Activated CD4-positive, alpha-beta T cell treated with anti-CD3 and anti-CD28 coated beads for 36 hours (primary cell): ENCODE measurements at regions not wholly inside any gene's neighbourhood (a gene's known extent, or its start where the extent isn't known, plus 50 kb on each side); places are given as distances from the start of the nearest gene placed in this dataset.
"Not testable (repeated sequence)": the region's sequence is repeated elsewhere in the genome, so short reads cannot be mapped to it uniquely, and the experiment has no call there.

Experiments used
- ATAC-seq: fragments of 200-7000 bp; cut with Tn5 transposase; one replicate; pipeline ENCODE4 v1.10.0; 2021; ENCODE audit warnings: mild to moderate bottlenecking, moderate library complexity
- CTCF ChIA-PET: fragments of 350-600 bp; sonication (Branson Sonifier 250); formaldehyde crosslinking; loops from one replicate; lab custom pipeline; 2021; ENCODE audit warnings: antibody characterized with exemption; lab: Charles Lee
- POLR2A ChIA-PET: fragments of 350-600 bp; sonication (Branson Sonifier 250); formaldehyde crosslinking; loops from one replicate; lab custom pipeline; 2021; ENCODE audit warnings: antibody characterized with exemption, inconsistent platforms; lab: Charles Lee
- DNase-seq: peaks from one replicate; pipeline ENCODE4 v3.0.0-alpha.2; 2020
- H3K27ac Mint-ChIP-seq: one replicate; pipeline ENCODE4 v1.8.0; 2021; ENCODE audit warnings: mixed read lengths
- H3K27me3 Mint-ChIP-seq: one replicate; pipeline ENCODE4 v1.8.0; 2021; ENCODE audit warnings: mixed read lengths
- H3K36me3 Mint-ChIP-seq: one replicate; pipeline ENCODE4 v1.8.0; 2021; ENCODE audit warnings: low read depth, mixed read lengths
- H3K4me1 Mint-ChIP-seq: one replicate; pipeline ENCODE4 v1.8.0; 2021; ENCODE audit warnings: mixed read lengths
- H3K4me3 Mint-ChIP-seq: one replicate; pipeline ENCODE4 v1.8.0; 2021; ENCODE audit warnings: mild to moderate bottlenecking, moderate library complexity, mixed read lengths
- H3K9me3 Mint-ChIP-seq: one replicate; pipeline ENCODE4 v1.8.0; 2021; ENCODE audit warnings: low read depth, mixed read lengths
- intact Hi-C, 2 experiments: fragments of 100-400 bp; cut with DNase I in 1 of 2; cut with micrococcal nuclease in 1 of 2; formaldehyde crosslinking; loops; one replicate each; pipeline versions ENCODE4 v1.14.2 to v1.15.1; 2022 to 2024; cut with DNase I, micrococcal nuclease

- DNase-seq: no peak
- ChIA-PET CTCF (interaction anchor here (0.6 kb wide), 1 partner anchor 19 kb away, joined by 3 read pairs; no protein-coding TSS in a partner anchor), POLR2A (no interaction called here)
- no peaks in the 10 kb centered on the region for H3K4me1 Mint-ChIP-seq
- H3K36me3 Mint-ChIP-seq: no peaks in the 10 kb centered on the region
- intact Hi-C loops: no loop called here
- peaks cover 2% of the 10 kb centered on the region for H3K27me3 Mint-ChIP-seq
- H3K27ac Mint-ChIP-seq: no peak overlapping the region
- ATAC-seq: no peak
- no peak overlapping the region for H3K4me3 Mint-ChIP-seq
- H3K9me3 Mint-ChIP-seq: no peaks in the 10 kb centered on the region
These were observed 246.3 kb downstream of the NUAK1 start for GRCh38 chr12:105892362-105892910.

DNA sequence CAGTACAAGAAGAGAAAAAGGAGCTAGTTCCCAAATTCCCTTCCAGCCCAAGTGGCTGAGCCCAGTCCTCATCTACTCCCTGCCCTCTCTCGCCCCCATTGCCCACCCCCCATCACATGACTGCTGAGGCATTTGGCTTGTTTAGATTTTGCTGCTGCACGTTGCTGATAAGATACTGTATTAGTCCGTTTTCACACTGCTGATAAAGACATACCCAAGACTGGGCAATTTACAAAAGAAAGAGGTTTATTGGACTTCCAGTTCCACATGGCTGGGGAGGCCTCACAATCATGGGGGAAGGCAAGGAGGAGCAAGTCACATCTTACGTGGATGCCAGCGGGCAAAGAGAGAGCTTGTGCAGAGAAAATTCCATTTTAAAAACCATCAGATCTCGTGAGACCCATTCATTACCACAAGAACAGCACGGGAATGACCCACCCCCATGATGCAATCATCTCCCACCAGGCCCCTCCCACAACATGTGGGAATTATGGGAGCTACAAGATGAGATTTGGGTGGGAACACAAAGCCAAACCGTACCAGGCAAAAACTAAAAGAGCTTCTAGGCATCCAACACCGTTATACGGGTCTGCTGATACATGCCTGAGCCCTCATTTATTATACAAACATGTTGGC lies 243.4 kb downstream of the NUAK1 start:
- H3K27ac Mint-ChIP-seq, CTCF ChIA-PET, H3K36me3 Mint-ChIP-seq, H3K4me3 Mint-ChIP-seq, H3K27me3 Mint-ChIP-seq, intact Hi-C loops, POLR2A ChIA-PET, DNase-seq, ATAC-seq, H3K9me3 Mint-ChIP-seq, H3K4me1 Mint-ChIP-seq: not testable (repeated sequence)

- ATAC-seq: no peak
- Mint-ChIP-seq H3K4me1 (no peaks in the 10 kb centered on the region), H3K27ac (no peak overlapping the region), H3K4me3 (no peak overlapping the region), H3K27me3 (peaks cover 2% of the 10 kb centered on the region), H3K9me3 (no peaks in the 10 kb centered on the region), H3K36me3 (no peaks in the 10 kb centered on the region)
- POLR2A ChIA-PET: no interaction called here
- CTCF ChIA-PET: no interaction called here
- intact Hi-C loops: no loop called here
- no peak for DNase-seq
These were observed 241.4 kb downstream of the NUAK1 start for GRCh38 chr12:105897311-105897725.

DNA sequence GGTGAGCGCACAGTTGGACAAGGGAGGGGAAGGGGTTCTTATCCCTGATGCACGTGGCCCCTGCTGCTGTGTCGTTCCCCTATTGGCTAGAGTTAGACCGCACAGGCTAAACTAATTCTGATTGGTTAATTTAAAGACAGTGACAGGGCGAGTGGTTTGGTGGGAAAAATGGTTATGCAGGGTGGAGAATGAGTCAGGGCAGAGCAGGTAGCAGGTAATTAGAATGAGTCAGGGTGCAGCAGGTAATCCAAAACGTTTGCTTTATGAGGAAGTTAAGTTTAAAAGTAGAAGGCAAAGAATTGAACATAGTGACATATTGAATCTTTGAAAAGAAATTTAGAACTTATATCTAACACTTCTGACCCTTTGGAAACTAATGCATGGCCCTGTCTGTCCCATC lies 240.5 kb downstream of the NUAK1 start:
- H3K36me3 Mint-ChIP-seq, H3K4me1 Mint-ChIP-seq, H3K4me3 Mint-ChIP-seq, DNase-seq, CTCF ChIA-PET, H3K9me3 Mint-ChIP-seq, H3K27ac Mint-ChIP-seq, POLR2A ChIA-PET, H3K27me3 Mint-ChIP-seq, intact Hi-C loops, ATAC-seq: not testable (repeated sequence)

DNA sequence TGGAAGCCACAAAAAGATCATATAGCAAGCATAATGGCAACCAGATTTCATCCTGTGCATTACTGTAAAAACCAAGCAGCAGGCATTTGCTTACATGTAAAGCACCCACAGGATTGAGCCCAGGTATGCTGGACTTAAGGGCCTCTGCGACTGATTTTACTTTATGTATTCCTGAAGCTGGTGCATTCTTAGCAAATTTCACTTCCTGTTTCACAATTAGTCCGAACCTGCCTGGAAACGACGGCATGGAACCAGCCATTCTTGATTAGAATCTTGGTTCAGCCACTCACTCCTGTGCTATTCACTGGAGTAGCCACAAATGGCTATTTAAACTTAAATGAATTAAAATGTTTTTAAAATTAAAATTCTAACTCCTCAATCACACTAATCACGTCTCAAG lies 239.2 kb downstream of the NUAK1 start:
- H3K4me3 Mint-ChIP-seq: no peak overlapping the region

GRCh38 chr12:105906561-105906960 lies 232.2 kb downstream of the NUAK1 start:
- DNase-seq: no peak
- Mint-ChIP-seq H3K4me3 (no peak overlapping the region), H3K27ac (no peak overlapping the region), H3K9me3 (peaks cover 2% of the 10 kb centered on the region), H3K27me3 (no peaks in the 10 kb centered on the region), H3K4me1 (no peaks in the 10 kb centered on the region), H3K36me3 (no peaks in the 10 kb centered on the region)
- ATAC-seq: no peak
- ChIA-PET POLR2A (no interaction called here), CTCF (no interaction called here)
- intact Hi-C loops: no loop called here

More for the DNA sequence above, 239.2 kb downstream of the NUAK1 start:
- intact Hi-C loops: no loop called here
- DNase-seq (no peak), ATAC-seq (no peak)
- ChIA-PET CTCF (no interaction called here), POLR2A (no interaction called here)
- Mint-ChIP-seq H3K27me3 (peaks cover 2% of the 10 kb centered on the region), H3K36me3 (no peaks in the 10 kb centered on the region), H3K27ac (no peak overlapping the region), H3K9me3 (no peaks in the 10 kb centered on the region), H3K4me1 (no peaks in the 10 kb centered on the region)

DNA sequence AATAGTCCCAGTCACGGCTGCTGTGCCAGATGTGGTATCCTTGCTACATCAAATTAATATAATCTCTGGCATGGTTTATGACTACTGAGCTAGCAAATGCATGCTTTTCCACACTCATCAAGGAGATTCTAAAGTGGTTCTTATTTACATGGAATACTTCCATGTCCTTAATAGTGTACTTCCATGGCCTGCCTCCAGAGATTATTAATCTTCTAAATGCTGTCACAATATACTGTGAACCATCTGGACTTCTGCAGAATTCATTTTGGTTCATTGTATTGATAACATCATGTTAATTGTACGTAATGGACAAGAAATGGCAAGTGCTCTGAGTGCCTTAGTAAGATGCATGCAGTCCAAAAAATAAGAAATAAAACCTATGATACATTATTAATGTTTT lies 230.8 kb downstream of the NUAK1 start:
- no peaks in the 10 kb centered on the region for H3K4me1 Mint-ChIP-seq
- POLR2A ChIA-PET: no interaction called here
- no peak for ATAC-seq

GRCh38 chr12:105910030-105910429 lies 228.7 kb downstream of the NUAK1 start:
- no peak overlapping the region for H3K27ac Mint-ChIP-seq
- peaks cover 2% of the 10 kb centered on the region for H3K9me3 Mint-ChIP-seq
- no peaks in the 10 kb centered on the region for H3K4me1 Mint-ChIP-seq
- ChIA-PET CTCF (no interaction called here), POLR2A (no interaction called here)
- ATAC-seq (no peak), DNase-seq (no peak)
- no peak overlapping the region for H3K4me3 Mint-ChIP-seq
- peaks cover 2% of the 10 kb centered on the region for H3K27me3 Mint-ChIP-seq
- intact Hi-C loops: no loop called here
- H3K36me3 Mint-ChIP-seq: no peaks in the 10 kb centered on the region

More for the DNA sequence above, 230.8 kb downstream of the NUAK1 start:
- no peak for DNase-seq
- intact Hi-C loops: no loop called here
- no peaks in the 10 kb centered on the region for H3K27me3 Mint-ChIP-seq
- CTCF ChIA-PET: no interaction called here
- H3K27ac Mint-ChIP-seq: no peak overlapping the region
- no peaks in the 10 kb centered on the region for H3K36me3 Mint-ChIP-seq
- H3K4me3 Mint-ChIP-seq: no peak overlapping the region
- peaks cover 2% of the 10 kb centered on the region for H3K9me3 Mint-ChIP-seq

GRCh38 chr12:105911966-105912365 lies 226.8 kb downstream of the NUAK1 start:
- ATAC-seq: no peak
- Mint-ChIP-seq H3K27ac (no peak overlapping the region), H3K27me3 (peaks cover 3% of the 10 kb centered on the region), H3K4me3 (no peak overlapping the region), H3K36me3 (no peaks in the 10 kb centered on the region), H3K9me3 (peaks cover 2% of the 10 kb centered on the region), H3K4me1 (no peaks in the 10 kb centered on the region)
- POLR2A ChIA-PET: no interaction called here
- CTCF ChIA-PET: interaction anchor here (0.6 kb wide), 1 partner anchor 20 kb away, joined by 3 read pairs; no protein-coding TSS in a partner anchor
- intact Hi-C loops: no loop called here
- DNase-seq: no peak

DNA sequence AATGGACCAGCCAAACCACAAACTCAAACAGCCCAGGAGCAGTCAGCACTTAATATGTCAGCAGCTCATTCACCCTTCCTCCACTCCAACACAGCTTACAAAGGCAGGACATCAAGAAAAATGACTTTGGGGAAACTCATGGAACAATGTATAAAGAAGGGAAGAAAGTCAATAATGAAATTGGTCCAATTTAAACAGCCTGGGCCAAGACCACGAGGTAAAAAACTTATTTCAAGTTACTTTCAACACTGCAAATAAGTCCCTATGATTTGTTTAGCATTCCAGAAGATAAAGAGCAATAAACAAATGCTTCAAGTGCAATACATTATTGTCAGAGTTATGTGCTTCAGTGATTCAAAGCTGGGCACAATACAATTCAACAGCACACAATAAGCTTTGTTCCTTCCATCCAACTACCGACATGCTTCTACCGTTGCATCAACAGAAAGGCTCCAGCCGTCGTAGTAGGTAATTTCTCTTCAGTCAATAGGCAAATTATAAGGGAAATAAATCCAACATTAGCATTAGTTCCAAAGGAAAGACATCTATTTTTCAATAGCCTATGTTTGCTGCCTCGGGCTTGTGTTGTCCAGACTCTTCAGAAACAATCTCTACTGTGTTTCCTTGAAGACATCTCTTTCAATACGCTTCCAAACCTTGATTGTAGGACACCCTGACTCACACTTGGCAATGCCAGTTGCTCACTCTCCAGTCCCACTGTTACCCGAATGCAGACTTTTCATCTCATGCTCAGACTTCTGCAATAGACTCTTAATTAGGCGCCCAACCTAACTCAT lies 225.7 kb downstream of the NUAK1 start:
- Mint-ChIP-seq H3K4me3 (no peak overlapping the region), H3K9me3 (peaks cover 2% of the 10 kb centered on the region), H3K4me1 (no peaks in the 10 kb centered on the region), H3K36me3 (no peaks in the 10 kb centered on the region), H3K27me3 (peaks cover 3% of the 10 kb centered on the region), H3K27ac (no peak overlapping the region)
- ChIA-PET CTCF (no interaction called here), POLR2A (no interaction called here)
- intact Hi-C loops: no loop called here
- no peak for DNase-seq
- ATAC-seq: no peak

DNA sequence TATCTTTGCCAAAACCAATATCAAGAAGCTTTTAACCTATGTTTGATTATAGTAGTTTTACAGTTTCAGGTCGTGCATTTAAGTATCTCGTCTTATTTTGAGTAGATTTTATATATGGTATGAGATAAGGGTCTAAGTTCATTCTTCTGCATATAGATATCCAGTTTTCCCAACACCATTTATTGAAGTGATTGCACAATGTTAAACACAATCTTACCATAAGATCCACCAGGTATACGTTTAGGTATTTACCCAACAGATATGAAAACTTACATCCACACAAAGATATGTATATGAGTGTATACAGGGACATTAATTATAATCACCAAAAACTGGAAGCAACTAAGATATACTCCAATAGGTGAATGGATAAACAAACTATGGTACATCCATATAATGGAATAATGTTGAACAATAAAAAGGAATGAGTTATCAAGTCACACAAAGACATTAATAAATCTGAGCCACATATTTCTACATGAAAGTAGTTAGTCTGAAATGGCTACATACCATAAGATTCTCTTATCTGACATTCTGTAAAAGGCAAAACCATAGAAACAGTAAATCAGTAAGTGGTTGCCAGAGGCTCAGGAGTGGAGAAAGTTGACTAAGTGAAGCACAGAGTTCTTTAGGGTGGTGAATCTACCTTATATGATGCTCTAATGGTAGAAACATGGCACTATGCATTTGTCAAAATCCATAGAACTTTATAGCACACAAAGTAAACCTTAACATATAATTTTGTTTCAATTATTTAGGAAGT lies 222.6 kb downstream of the NUAK1 start:
- no peak overlapping the region for H3K27ac Mint-ChIP-seq
- no peaks in the 10 kb centered on the region for H3K36me3 Mint-ChIP-seq
- H3K4me3 Mint-ChIP-seq: no peak overlapping the region
- no peaks in the 10 kb centered on the region for H3K4me1 Mint-ChIP-seq
- ATAC-seq (no peak), DNase-seq (no peak)
- POLR2A ChIA-PET: no interaction called here
- CTCF ChIA-PET: no interaction called here
- intact Hi-C loops: no loop called here
- peaks cover under 1% of the 10 kb centered on the region for H3K9me3 Mint-ChIP-seq
- peaks cover 5% of the 10 kb centered on the region for H3K27me3 Mint-ChIP-seq
